Right atrium auricular region (tissue), 2 donors: ENCODE measurements at regions not wholly inside any gene's neighbourhood (a gene's known extent, or its start where the extent isn't known, plus 50 kb on each side); places are given as distances from the start of the nearest gene placed in this dataset.

ENCODE experiments used
- DNase-seq: peaks from one replicate; pipeline ENCODE4 v3.0.0-alpha.2; 2019; ENCODE audit warnings: low spot score
- H3K27ac ChIP-seq, 2 donors: fragments of 200-600 bp; sonication (generic); 1 replicate in 1 of 2; 2 replicates in 1 of 2; pipeline ENCODE4 v1.5.1; 2016 to 2019
- H3K27me3 ChIP-seq, 2 donors: fragments of 200-600 bp; sonication (generic); one replicate each; pipeline versions ENCODE4 v1.5.1 to v1.6.0; 2017 to 2019
- H3K36me3 ChIP-seq: fragments of 200-600 bp; sonication (generic); one replicate; pipeline ENCODE4 v1.5.1; 2016
- H3K4me1 ChIP-seq, 2 donors: fragments of 200-600 bp; sonication (generic); one replicate each; pipeline versions ENCODE4 v1.5.1 to v1.6.0; 2017 to 2019
- H3K4me3 ChIP-seq, 2 donors: fragments of 200-600 bp; sonication (generic); 1 replicate in 1 of 2; 2 replicates in 1 of 2; pipeline ENCODE4 v1.5.1; 2017 to 2019; ENCODE audit warnings: mild to moderate bottlenecking in 1 of 2, moderate library complexity in 1 of 2
- H3K9me3 ChIP-seq, 2 donors: fragments of 200-600 bp; sonication (generic); one replicate each; pipeline ENCODE4 v1.5.1; 2019
- CTCF ChIP-seq, 2 donors: fragments of 200-600 bp; sonication (generic); IDR thresholded peaks; one replicate each; pipeline ENCODE4 v1.5.1; 2019; ENCODE audit warnings: antibody characterized with exemption in 2 of 2

- no peak for DNase-seq
- H3K4me3 ChIP-seq = no peak overlapping the region
- H3K36me3 ChIP-seq = no peaks in the 10 kb centered on the region
- H3K4me1 ChIP-seq = no peaks in the 10 kb centered on the region
- no peak overlapping the region for H3K27ac ChIP-seq
- no peak for TF ChIP-seq CTCF (IDR thresholded peaks at IDR 0.05)
- no peaks in the 10 kb centered on the region for H3K9me3 ChIP-seq
- H3K27me3 ChIP-seq = no peaks in the 10 kb centered on the region
Measured at GRCh38 chr4:181753207-181753606, 490.0 kb upstream of the TENM3 start.

- no peaks in the 10 kb centered on the region for H3K27me3 ChIP-seq
- H3K4me1 ChIP-seq = no peaks in the 10 kb centered on the region
- no peak overlapping the region for H3K27ac ChIP-seq
- no peaks in the 10 kb centered on the region for H3K9me3 ChIP-seq
- no peak for DNase-seq
- H3K4me3 ChIP-seq = no peak overlapping the region
- no peak for TF ChIP-seq CTCF (IDR thresholded peaks at IDR 0.05)
- H3K36me3 ChIP-seq = no peaks in the 10 kb centered on the region
Measured at GRCh38 chr4:181755846-181756245, 487.4 kb upstream of the TENM3 start.

- no peak for DNase-seq
- no peak overlapping the region for H3K27ac ChIP-seq
- no peak for TF ChIP-seq CTCF (IDR thresholded peaks at IDR 0.05)
- H3K4me1 ChIP-seq = no peaks in the 10 kb centered on the region
- no peak overlapping the region for H3K4me3 ChIP-seq
- H3K36me3 ChIP-seq = no peaks in the 10 kb centered on the region
- H3K9me3 ChIP-seq = no peaks in the 10 kb centered on the region
- H3K27me3 ChIP-seq = no peaks in the 10 kb centered on the region
Measured at GRCh38 chr4:181756451-181757095, 486.6 kb upstream of the TENM3 start.

- no peak for DNase-seq
- Histone ChIP-seq H3K9me3 (no peaks in the 10 kb centered on the region), H3K4me3 (no peak overlapping the region), H3K27me3 (no peaks in the 10 kb centered on the region), H3K4me1 (no peaks in the 10 kb centered on the region), H3K36me3 (no peaks in the 10 kb centered on the region), H3K27ac (no peak overlapping the region)
- TF ChIP-seq CTCF (IDR thresholded peaks at IDR 0.05) = no peak
Measured at GRCh38 chr4:181757098-181757497, 486.1 kb upstream of the TENM3 start.

GRCh38 chr4:181757910-181758660 is 485.1 kb upstream of the TENM3 start:
- no peak for DNase-seq
- H3K27ac ChIP-seq = no peak overlapping the region
- H3K36me3 ChIP-seq = no peaks in the 10 kb centered on the region
- no peak overlapping the region for H3K4me3 ChIP-seq
- H3K27me3 ChIP-seq = no peaks in the 10 kb centered on the region
- no peaks in the 10 kb centered on the region for H3K4me1 ChIP-seq
- no peak for TF ChIP-seq CTCF (IDR thresholded peaks at IDR 0.05)
- no peaks in the 10 kb centered on the region for H3K9me3 ChIP-seq
